ENCODE measurements at regions not wholly inside any gene's neighbourhood (a gene's known extent, or its start where the extent isn't known, plus 50 kb on each side); places are given as distances from the start of the nearest gene placed in this dataset.

- H3K27me3 ChIP-seq (ENCODE audit: control insufficient read depth in 2 of 2, insufficient read depth in 2 of 2, low read length in 2 of 2), result no peaks in the 10 kb centered on the region
- no peaks in the 10 kb centered on the region for H3K9me3 ChIP-seq (replicated peaks; ENCODE audit: control insufficient read depth, insufficient read depth, low read length)
- CTCF ChIA-PET, result interaction anchor here (0.7 to 1.1 kb wide), 2 partner anchors 12 to 19 kb away, joined by 3 read pairs; no protein-coding TSS in a partner anchor
- no peak overlapping the region for H3K4me2 ChIP-seq (ENCODE audit: insufficient read depth, low read length)
- no peaks in the 10 kb centered on the region for H3K9me1 ChIP-seq (replicated peaks; ENCODE audit: control insufficient read depth, extremely low read depth, insufficient read depth, low read length)
- intact Hi-C loops (cut with micrococcal nuclease), result no loop called here
- no peak overlapping the region for H2AFZ ChIP-seq (ENCODE audit: low read depth, low read length)
- H3K79me2 ChIP-seq (ENCODE audit: control insufficient read depth, insufficient read depth, low read length), result no peaks in the 10 kb centered on the region
- DNase-seq (ENCODE audit: low read depth, low spot score) (no peak), FAIRE-seq (no peak)
- dilution Hi-C loops (cut with MboI; ENCODE audit: extremely low pct_ligation_motif_present, low sequenced_read_pairs), result no loop called here
- POLR2A ChIA-PET, result no interaction called here
- no peak for TF ChIP-seq MAX (IDR thresholded peaks at IDR 0.05; ENCODE audit: insufficient read depth, insufficient read length)
- TF ChIP-seq GATA2 (IDR thresholded peaks at IDR 0.05; ENCODE audit: insufficient read depth, insufficient read length, low read depth, low read length), result no peak
- TF ChIP-seq, protein P1, sequence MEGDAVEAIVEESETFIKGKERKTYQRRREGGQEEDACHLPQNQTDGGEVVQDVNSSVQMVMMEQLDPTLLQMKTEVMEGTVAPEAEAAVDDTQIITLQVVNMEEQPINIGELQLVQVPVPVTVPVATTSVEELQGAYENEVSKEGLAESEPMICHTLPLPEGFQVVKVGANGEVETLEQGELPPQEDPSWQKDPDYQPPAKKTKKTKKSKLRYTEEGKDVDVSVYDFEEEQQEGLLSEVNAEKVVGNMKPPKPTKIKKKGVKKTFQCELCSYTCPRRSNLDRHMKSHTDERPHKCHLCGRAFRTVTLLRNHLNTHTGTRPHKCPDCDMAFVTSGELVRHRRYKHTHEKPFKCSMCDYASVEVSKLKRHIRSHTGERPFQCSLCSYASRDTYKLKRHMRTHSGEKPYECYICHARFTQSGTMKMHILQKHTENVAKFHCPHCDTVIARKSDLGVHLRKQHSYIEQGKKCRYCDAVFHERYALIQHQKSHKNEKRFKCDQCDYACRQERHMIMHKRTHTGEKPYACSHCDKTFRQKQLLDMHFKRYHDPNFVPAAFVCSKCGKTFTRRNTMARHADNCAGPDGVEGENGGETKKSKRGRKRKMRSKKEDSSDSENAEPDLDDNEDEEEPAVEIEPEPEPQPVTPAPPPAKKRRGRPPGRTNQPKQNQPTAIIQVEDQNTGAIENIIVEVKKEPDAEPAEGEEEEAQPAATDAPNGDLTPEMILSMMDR (IDR thresholded peaks at IDR 0.05; ENCODE audit: extremely low read depth in 1 of 2, insufficient read depth in 1 of 2, low read depth in 1 of 2, low read length in 2 of 2), result no peak
- TF ChIP-seq JUN (IDR thresholded peaks at IDR 0.05; ENCODE audit: borderline replicate concordance, insufficient read depth, insufficient read length, low read depth), result no peak
- TF ChIP-seq POLR2A (IDR thresholded peaks at IDR 0.05; ENCODE audit: low read depth, low read length), result no peak
- H3K4me3 ChIP-seq (replicated peaks in 1 of 3; ENCODE audit: insufficient read depth in 1 of 3, low read depth in 1 of 3, low read length in 3 of 3), result no peak overlapping the region
- no peaks in the 10 kb centered on the region for H4K20me1 ChIP-seq (replicated peaks; ENCODE audit: control insufficient read depth, extremely low read depth, insufficient read depth, low read length)
- H3K36me3 ChIP-seq (ENCODE audit: control insufficient read depth in 2 of 2, extremely low read depth in 1 of 2, insufficient read depth in 2 of 2, low read length in 2 of 2), result no peaks in the 10 kb centered on the region
- no peaks in the 10 kb centered on the region for H3K4me1 ChIP-seq (ENCODE audit: control insufficient read depth, extremely low read depth, insufficient read depth, low read length)
- BruUV-seq (replicated peaks), result no TSS peak
- H3K27ac ChIP-seq (ENCODE audit: insufficient read depth, low read depth, low read length), result no peak overlapping the region
- H3K9ac ChIP-seq (replicated peaks; ENCODE audit: extremely low read depth, insufficient read depth, low read length), result no peak overlapping the region
Observed at GRCh38 chr5:163635631-163636030, 130.2 kb downstream of the MAT2B start.

GRCh38 chr5:163642904-163643303 lies 137.5 kb downstream of the MAT2B start:
- FAIRE-seq, result no peak
- POLR2A ChIA-PET, result no interaction called here
- intact Hi-C loops (cut with micrococcal nuclease), result no loop called here
- H3K27me3 ChIP-seq (ENCODE audit: control insufficient read depth in 2 of 2, insufficient read depth in 2 of 2, low read length in 2 of 2), result no peaks in the 10 kb centered on the region
- no peak overlapping the region for H3K27ac ChIP-seq (ENCODE audit: insufficient read depth, low read depth, low read length)
- CTCF ChIA-PET, result no interaction called here
- no peaks in the 10 kb centered on the region for H3K36me3 ChIP-seq (ENCODE audit: control insufficient read depth in 2 of 2, extremely low read depth in 1 of 2, insufficient read depth in 2 of 2, low read length in 2 of 2)
- H3K4me1 ChIP-seq (ENCODE audit: control insufficient read depth, extremely low read depth, insufficient read depth, low read length), result no peaks in the 10 kb centered on the region
- H2AFZ ChIP-seq (ENCODE audit: low read depth, low read length), result no peak overlapping the region
- H3K79me2 ChIP-seq (ENCODE audit: control insufficient read depth, insufficient read depth, low read length), result no peaks in the 10 kb centered on the region
- no peak overlapping the region for H3K4me3 ChIP-seq (replicated peaks in 1 of 3; ENCODE audit: insufficient read depth in 1 of 3, low read depth in 1 of 3, low read length in 3 of 3)
- no peak for DNase-seq (ENCODE audit: low read depth, low spot score)
- no peak for TF ChIP-seq JUN (IDR thresholded peaks at IDR 0.05; ENCODE audit: borderline replicate concordance, insufficient read depth, insufficient read length, low read depth)
- TF ChIP-seq POLR2AphosphoS5 (IDR thresholded peaks at IDR 0.05; ENCODE audit: insufficient read depth, low read depth, low read length), result no peak
- TF ChIP-seq MAX (IDR thresholded peaks at IDR 0.05; ENCODE audit: insufficient read depth, insufficient read length), result no peak
- no peak for TF ChIP-seq FOS (IDR thresholded peaks at IDR 0.05; ENCODE audit: borderline replicate concordance, insufficient read depth, low read length)
- TF ChIP-seq, protein P1 (IDR thresholded peaks at IDR 0.05; ENCODE audit: extremely low read depth in 1 of 2, insufficient read depth in 1 of 2, low read depth in 1 of 2, low read length in 2 of 2), result no peak
- no peaks in the 10 kb centered on the region for H3K9me3 ChIP-seq (replicated peaks; ENCODE audit: control insufficient read depth, insufficient read depth, low read length)
- no peaks in the 10 kb centered on the region for H4K20me1 ChIP-seq (replicated peaks; ENCODE audit: control insufficient read depth, extremely low read depth, insufficient read depth, low read length)
- H3K9me1 ChIP-seq (replicated peaks; ENCODE audit: control insufficient read depth, extremely low read depth, insufficient read depth, low read length), result no peaks in the 10 kb centered on the region
- dilution Hi-C loops (cut with MboI; ENCODE audit: extremely low pct_ligation_motif_present, low sequenced_read_pairs), result no loop called here
- BruUV-seq (replicated peaks), result no TSS peak
- no peak overlapping the region for H3K4me2 ChIP-seq (ENCODE audit: insufficient read depth, low read length)
- H3K9ac ChIP-seq (replicated peaks; ENCODE audit: extremely low read depth, insufficient read depth, low read length), result no peak overlapping the region

Data from endothelial cell of umbilical vein (primary cell).